Thyroid gland (tissue), 4 donors: ENCODE measurements at regions not wholly inside any gene's neighbourhood (a gene's known extent, or its start where the extent isn't known, plus 50 kb on each side); places are given as distances from the start of the nearest gene placed in this dataset.

Experiments used
- DNase-seq, 2 donors: peaks; one replicate each; pipeline ENCODE4 v3.0.0-alpha.2; 2019
- H3K27ac ChIP-seq, 3 donors: fragments of 200-600 bp; sonication (generic); 1 replicate in 2 of 3; 2 replicates in 1 of 3; pipeline ENCODE4 v1.5.1; 2016 to 2019; ENCODE audit warnings: mild to moderate bottlenecking in 1 of 3, moderate library complexity in 1 of 3
- H3K27me3 ChIP-seq: fragments of 200-600 bp; sonication (generic); one replicate; pipeline ENCODE4 v1.5.1; 2019
- H3K36me3 ChIP-seq, 2 donors: fragments of 200-600 bp; sonication (generic); one replicate each; pipeline ENCODE4 v1.5.1; 2016 to 2019
- H3K4me1 ChIP-seq, 2 donors: fragments of 200-600 bp; sonication (generic); one replicate each; pipeline ENCODE4 v1.5.1; 2017 to 2019
- H3K4me3 ChIP-seq, 3 donors: fragments of 200-600 bp; sonication (generic); replicated peaks in 1 of 3; 1 replicate in 2 of 3; 2 replicates in 1 of 3; pipeline ENCODE4 v1.5.1; 2016; ENCODE audit warnings: mild to moderate bottlenecking in 1 of 3
- H3K9me3 ChIP-seq: fragments of 200-600 bp; sonication (generic); one replicate; pipeline ENCODE4 v1.5.1; 2017
- CTCF ChIP-seq, 6 experiments: fragments of 200-600 bp in 3 of 6; fragments of 450-650 bp in 3 of 6; sonication (generic) in 3 of 6; IDR thresholded peaks; one replicate each; pipeline ENCODE4 v1.5.1; 2016 to 2019; ENCODE audit warnings: antibody characterized with exemption in 6 of 6, mild to moderate bottlenecking in 2 of 6, inconsistent platforms in 1 of 6, moderate library complexity in 1 of 6
- POLR2A ChIP-seq, 2 donors: fragments of 450-650 bp; IDR thresholded peaks; one replicate each; pipeline ENCODE4 v1.6.1; 2017; ENCODE audit warnings: antibody characterized with exemption in 2 of 2, mild to moderate bottlenecking in 2 of 2, moderate library complexity in 1 of 2
- WGBS, 2 donors: methylation state at CpG; one replicate each; pipeline ENCODE4 v1.1.5; 2017; 5-methylcytosine and 5-hydroxymethylcytosine counted together
- intact Hi-C: fragments of 100-400 bp; cut with DNase I; formaldehyde crosslinking; loops from one replicate; pipeline ENCODE4 v1.15.1; 2023

- no peaks in the 10 kb centered on the region for H3K36me3 ChIP-seq
- no peak for DNase-seq
- H3K4me3 ChIP-seq = no peak overlapping the region
- no peak for TF ChIP-seq CTCF (IDR thresholded peaks at IDR 0.05)
- no peak for TF ChIP-seq POLR2A (IDR thresholded peaks at IDR 0.05)
- no peaks in the 10 kb centered on the region for H3K9me3 ChIP-seq
- no peak overlapping the region for H3K27ac ChIP-seq
- H3K27me3 ChIP-seq = no peaks in the 10 kb centered on the region
- H3K4me1 ChIP-seq = no peaks in the 10 kb centered on the region
- intact Hi-C loops = no loop called here
- WGBS, 2 donors = 59 to 75% methylated on average over 3 of the region's 3 CpGs
Measured at GRCh38 chr15:101573951-101574350, 78.2 kb downstream of the TM2D3 start.

- H3K27ac ChIP-seq = no peak overlapping the region
- intact Hi-C loops = no loop called here
- H3K9me3 ChIP-seq = no peaks in the 10 kb centered on the region
- H3K27me3 ChIP-seq = no peaks in the 10 kb centered on the region
- H3K4me3 ChIP-seq = no peak overlapping the region
- TF ChIP-seq POLR2A (IDR thresholded peaks at IDR 0.05) (no peak), CTCF (IDR thresholded peaks at IDR 0.05) (no peak)
- no peak for DNase-seq
- no peaks in the 10 kb centered on the region for H3K4me1 ChIP-seq
- H3K36me3 ChIP-seq = no peaks in the 10 kb centered on the region
Measured at GRCh38 chr15:101570241-101570640, 80.7 kb upstream of the PCSK6 start.

GRCh38 chr15:101568821-101569555 is 79.5 kb upstream of the PCSK6 start:
- DNase-seq = no peak
- TF ChIP-seq POLR2A (IDR thresholded peaks at IDR 0.05) (no peak), CTCF (IDR thresholded peaks at IDR 0.05) (no peak)
- 83 to 86% methylated on average over 14 to 17 of the region's 17 CpGs for WGBS, 2 donors
- no peak overlapping the region for H3K27ac ChIP-seq
- H3K4me1 ChIP-seq = no peaks in the 10 kb centered on the region
- no peaks in the 10 kb centered on the region for H3K9me3 ChIP-seq
- H3K27me3 ChIP-seq = no peaks in the 10 kb centered on the region
- intact Hi-C loops = no loop called here
- no peak overlapping the region for H3K4me3 ChIP-seq
- H3K36me3 ChIP-seq = no peaks in the 10 kb centered on the region

- WGBS, 2 donors = 75% methylated on average over 8 of the region's 8 CpGs
- DNase-seq = no peak
- Histone ChIP-seq H3K27me3 (no peaks in the 10 kb centered on the region), H3K4me3 (no peak overlapping the region), H3K36me3 (no peaks in the 10 kb centered on the region), H3K4me1 (no peaks in the 10 kb centered on the region), H3K9me3 (no peaks in the 10 kb centered on the region), H3K27ac (no peak overlapping the region)
- intact Hi-C loops = no loop called here
- TF ChIP-seq CTCF (IDR thresholded peaks at IDR 0.05) (no peak), POLR2A (IDR thresholded peaks at IDR 0.05) (no peak)
Measured at GRCh38 chr15:101568309-101568708, 78.8 kb upstream of the PCSK6 start.

- no peak for TF ChIP-seq CTCF (IDR thresholded peaks at IDR 0.05)
- no peak for TF ChIP-seq POLR2A (IDR thresholded peaks at IDR 0.05)
- Histone ChIP-seq H3K27me3 (no peaks in the 10 kb centered on the region), H3K9me3 (no peaks in the 10 kb centered on the region), H3K27ac (no peak overlapping the region), H3K36me3 (no peaks in the 10 kb centered on the region), H3K4me1 (no peaks in the 10 kb centered on the region), H3K4me3 (no peak overlapping the region)
- intact Hi-C loops = no loop called here
- WGBS, 2 donors = 74 to 76% methylated on average over 14 of the region's 14 CpGs
- no peak for DNase-seq
Measured at GRCh38 chr15:101566748-101567488, 77.4 kb upstream of the PCSK6 start.
